Loucy (cell line): ENCODE measurements at regions not wholly inside any gene's neighbourhood (a gene's known extent, or its start where the extent isn't known, plus 50 kb on each side); places are given as distances from the start of the nearest gene placed in this dataset.
"Not testable (repeated sequence)": the region's sequence is repeated elsewhere in the genome, so short reads cannot be mapped to it uniquely, and the experiment has no call there.

Experiments used
- H2AFZ ChIP-seq: fragments of 200-600 bp; sonication (generic); 2 replicates; pipeline ENCODE4 v1.6.0; 2016; ENCODE audit warnings: antibody characterized with exemption, mild to moderate bottlenecking, low read length, moderate library complexity
- H3F3A ChIP-seq: fragments of 200-600 bp; 2 replicates; pipeline ENCODE4 v1.6.0; 2016; ENCODE audit warnings: antibody characterized with exemption, low read depth, mild to moderate bottlenecking
- H3K27me3 ChIP-seq: fragments of 200-600 bp; sonication (generic); 2 replicates; pipeline ENCODE4 v1.6.1; 2014; ENCODE audit warnings: low read length, mild to moderate bottlenecking; ENCODE audit not compliant: insufficient read depth, poor library complexity, severe bottlenecking
- H3K36me3 ChIP-seq: fragments of 200-600 bp; sonication (generic); 2 replicates; pipeline ENCODE4 v1.6.1; 2016; ENCODE audit warnings: low read length; ENCODE audit not compliant: insufficient read depth
- H3K4me1 ChIP-seq: fragments of 200-600 bp; sonication (generic); 2 replicates; pipeline ENCODE4 v1.5.1; 2014; ENCODE audit warnings: low read length, mild to moderate bottlenecking; ENCODE audit not compliant: insufficient read depth, poor library complexity, severe bottlenecking
- H3K4me2 ChIP-seq: fragments of 200-600 bp; sonication (generic); 2 replicates; pipeline ENCODE4 v1.6.0; 2014; ENCODE audit warnings: antibody characterized with exemption, low read length, low read depth, mild to moderate bottlenecking; ENCODE audit not compliant: poor library complexity, severe bottlenecking
- H3K4me3 ChIP-seq: fragments of 200-600 bp; sonication (generic); 2 replicates; pipeline ENCODE4 v1.5.1; 2014; ENCODE audit warnings: low read length, mild to moderate bottlenecking, mixed read lengths; ENCODE audit not compliant: poor library complexity, severe bottlenecking
- H3K79me2 ChIP-seq: fragments of 200-600 bp; sonication (generic); 2 replicates; pipeline ENCODE4 v1.6.1; 2014; ENCODE audit warnings: low read length; ENCODE audit not compliant: insufficient read depth
- H3K9ac ChIP-seq: fragments of 200-600 bp; sonication (generic); 2 replicates; pipeline ENCODE4 v1.6.0; 2014; ENCODE audit warnings: mild to moderate bottlenecking, low read depth, low read length, moderate library complexity; ENCODE audit not compliant: poor library complexity, severe bottlenecking
- H3K9me2 ChIP-seq: fragments of 200-600 bp; sonication (generic); replicated peaks from 2 replicates; pipeline ENCODE4 v1.6.1; 2016; ENCODE audit warnings: low read depth, low read length, mixed read lengths
- H3K9me3 ChIP-seq: fragments of 200-600 bp; sonication (generic); 2 replicates; pipeline ENCODE4 v1.6.1; 2014; ENCODE audit warnings: mild to moderate bottlenecking, antibody characterized with exemption, low read length, low read depth; ENCODE audit not compliant: insufficient read depth
- H4K20me1 ChIP-seq: fragments of 200-600 bp; sonication (generic); 2 replicates; pipeline ENCODE4 v1.6.0; 2014; ENCODE audit warnings: antibody characterized with exemption, low read length, mild to moderate bottlenecking; ENCODE audit not compliant: insufficient read depth, poor library complexity, severe bottlenecking
- CTCF ChIP-seq: fragments of 200-600 bp; sonication (generic); conservative IDR thresholded peaks from 2 replicates; pipeline ENCODE4 v1.5.1; 2014; ENCODE audit warnings: mild to moderate bottlenecking, antibody characterized with exemption, low read length
- EZH2phosphoT487 ChIP-seq: fragments of 200-600 bp; IDR thresholded peaks from 2 replicates; pipeline ENCODE4 v1.6.1; 2018; ENCODE audit warnings: antibody characterized with exemption, mild to moderate bottlenecking, moderate library complexity, borderline replicate concordance

- no peaks in the 10 kb centered on the region for H4K20me1 ChIP-seq
- H3K79me2 ChIP-seq: no peaks in the 10 kb centered on the region
- no peak overlapping the region for H2AFZ ChIP-seq
- TF ChIP-seq CTCF (no peak), EZH2phosphoT487 (no peak)
- H3K9ac ChIP-seq: no peak overlapping the region
- no peaks in the 10 kb centered on the region for H3F3A ChIP-seq
- H3K4me2 ChIP-seq: no peak overlapping the region
- H3K4me1 ChIP-seq: no peaks in the 10 kb centered on the region
- H3K9me2 ChIP-seq: no peaks in the 10 kb centered on the region
- H3K4me3 ChIP-seq: no peak overlapping the region
- H3K27me3 ChIP-seq: no peaks in the 10 kb centered on the region
- H3K36me3 ChIP-seq: no peaks in the 10 kb centered on the region
- H3K9me3 ChIP-seq: no peaks in the 10 kb centered on the region
Observed at GRCh38 chr11:91075032-91075695, 852.3 kb upstream of the CHORDC1 start.

GRCh38 chr11:91067666-91068065 is 844.8 kb upstream of the CHORDC1 start:
- no peaks in the 10 kb centered on the region for H3F3A ChIP-seq
- no peaks in the 10 kb centered on the region for H4K20me1 ChIP-seq
- no peak overlapping the region for H3K4me3 ChIP-seq
- no peaks in the 10 kb centered on the region for H3K4me1 ChIP-seq
- H3K9me3 ChIP-seq: no peaks in the 10 kb centered on the region
- H3K79me2 ChIP-seq: no peaks in the 10 kb centered on the region
- H3K36me3 ChIP-seq: no peaks in the 10 kb centered on the region
- TF ChIP-seq EZH2phosphoT487 (no peak), CTCF (no peak)
- no peaks in the 10 kb centered on the region for H3K27me3 ChIP-seq
- no peak overlapping the region for H3K9ac ChIP-seq
- H2AFZ ChIP-seq: no peak overlapping the region
- no peaks in the 10 kb centered on the region for H3K9me2 ChIP-seq
- H3K4me2 ChIP-seq: no peak overlapping the region

GRCh38 chr11:91066456-91067047 is 843.7 kb upstream of the CHORDC1 start:
- no peaks in the 10 kb centered on the region for H3K9me2 ChIP-seq
- H4K20me1 ChIP-seq: no peaks in the 10 kb centered on the region
- TF ChIP-seq CTCF (no peak), EZH2phosphoT487 (no peak)
- H3K36me3 ChIP-seq: no peaks in the 10 kb centered on the region
- no peak overlapping the region for H3K9ac ChIP-seq
- no peak overlapping the region for H3K4me2 ChIP-seq
- no peaks in the 10 kb centered on the region for H3F3A ChIP-seq
- H3K4me1 ChIP-seq: no peaks in the 10 kb centered on the region
- H3K4me3 ChIP-seq: no peak overlapping the region
- no peaks in the 10 kb centered on the region for H3K79me2 ChIP-seq
- H2AFZ ChIP-seq: no peak overlapping the region
- no peaks in the 10 kb centered on the region for H3K9me3 ChIP-seq
- H3K27me3 ChIP-seq: no peaks in the 10 kb centered on the region

- H4K20me1 ChIP-seq, H3K4me3 ChIP-seq, H3K36me3 ChIP-seq, H2AFZ ChIP-seq, H3K4me2 ChIP-seq, H3K9ac ChIP-seq, H3K79me2 ChIP-seq, H3K27me3 ChIP-seq, H3K9me2 ChIP-seq, H3K4me1 ChIP-seq, H3K9me3 ChIP-seq, H3F3A ChIP-seq: not testable (repeated sequence)
Observed at GRCh38 chr11:91063399-91063798, 840.5 kb upstream of the CHORDC1 start.
